ENCODE measurements at regions not wholly inside any gene's neighbourhood (a gene's known extent, or its start where the extent isn't known, plus 50 kb on each side); places are given as distances from the start of the nearest gene placed in this dataset.

DNA sequence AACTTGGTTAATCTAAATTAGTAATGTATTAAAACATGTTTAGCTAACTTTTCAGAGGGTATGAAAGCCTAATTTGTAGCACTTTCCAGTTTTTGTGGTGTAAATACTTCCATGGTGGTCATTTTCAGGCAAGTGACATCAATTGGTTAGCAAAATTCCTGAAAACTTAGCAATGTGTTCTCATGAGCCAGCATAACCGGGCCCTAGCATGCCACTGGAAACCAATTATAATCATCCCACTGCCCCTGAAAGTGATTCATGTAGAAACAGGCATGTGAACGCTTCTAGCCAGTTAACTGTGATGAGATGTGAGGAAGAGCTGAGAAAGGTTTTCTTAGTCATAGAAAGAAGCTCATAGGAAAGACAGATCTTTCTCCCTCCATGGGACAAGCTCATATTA, 417.2 kb downstream of the TLR4 start:
- DNase-seq (ENCODE audit: extremely low read depth in 1 of 11, low read depth in 9 of 11, low spot score in 4 of 11) = no peak

- DNase-seq (ENCODE audit: extremely low read depth in 1 of 11, low read depth in 9 of 11, low spot score in 4 of 11) = no peak
Measured at GRCh38 chr9:118128313-118128712, 424.1 kb downstream of the TLR4 start.

- DNase-seq (ENCODE audit: extremely low read depth in 1 of 11, low read depth in 9 of 11, low spot score in 4 of 11) = no peak
Measured at GRCh38 chr9:118129541-118129940, 425.3 kb downstream of the TLR4 start.

GRCh38 chr9:118148990-118149389, 444.8 kb downstream of the TLR4 start:
- no peak for DNase-seq (ENCODE audit: extremely low read depth in 1 of 11, low read depth in 9 of 11, low spot score in 4 of 11)

DNA sequence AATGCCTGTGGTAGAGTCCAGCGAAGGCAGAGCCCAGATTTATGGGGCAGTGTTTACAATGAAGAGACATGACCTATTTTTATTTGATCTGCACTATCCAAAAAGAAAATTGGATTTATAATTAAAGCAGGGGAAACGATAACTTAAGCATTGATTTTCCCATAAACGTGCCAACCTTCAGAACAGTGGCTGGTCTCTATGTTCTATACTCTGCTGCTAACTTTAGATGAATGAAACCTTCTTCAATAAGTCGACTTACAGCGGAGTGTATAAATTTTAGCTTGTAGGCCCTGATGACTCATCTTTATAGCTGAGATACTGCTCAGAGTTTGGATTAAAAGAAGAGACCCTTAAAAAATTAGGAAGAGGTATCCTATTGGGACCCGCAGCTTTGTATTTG, 452.6 kb downstream of the TLR4 start:
- DNase-seq (ENCODE audit: extremely low read depth in 1 of 11, low read depth in 9 of 11, low spot score in 4 of 11) = no peak

GRCh38 chr9:118162716-118163115, 458.5 kb downstream of the TLR4 start:
- DNase-seq (ENCODE audit: extremely low read depth in 1 of 11, low read depth in 9 of 11, low spot score in 4 of 11) = peak in 6 of 11 donors; percentile 3 to 23 (median 12)

- no peak for DNase-seq (ENCODE audit: extremely low read depth in 1 of 11, low read depth in 9 of 11, low spot score in 4 of 11)
Measured at GRCh38 chr9:118163751-118164150, 459.5 kb downstream of the TLR4 start.

DNA sequence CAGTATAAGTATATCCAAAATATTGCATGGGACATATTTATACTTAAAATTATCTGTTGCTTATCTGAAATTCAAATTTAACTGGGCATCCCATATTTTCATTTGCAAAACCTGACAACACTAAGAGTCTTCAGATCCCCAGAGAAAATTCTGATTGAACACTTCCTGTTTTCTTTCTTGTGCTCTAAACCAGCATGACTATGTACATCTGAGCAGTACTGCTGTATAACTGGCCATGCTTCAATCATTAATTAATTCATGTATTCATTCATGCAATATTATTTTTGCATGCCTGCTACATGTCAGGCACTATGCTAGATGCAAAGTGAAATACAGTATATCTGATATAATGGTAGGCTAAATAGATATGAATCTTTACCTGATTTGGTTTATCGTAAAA, 461.2 kb downstream of the TLR4 start:
- no peak for DNase-seq (ENCODE audit: extremely low read depth in 1 of 11, low read depth in 9 of 11, low spot score in 4 of 11)

DNA sequence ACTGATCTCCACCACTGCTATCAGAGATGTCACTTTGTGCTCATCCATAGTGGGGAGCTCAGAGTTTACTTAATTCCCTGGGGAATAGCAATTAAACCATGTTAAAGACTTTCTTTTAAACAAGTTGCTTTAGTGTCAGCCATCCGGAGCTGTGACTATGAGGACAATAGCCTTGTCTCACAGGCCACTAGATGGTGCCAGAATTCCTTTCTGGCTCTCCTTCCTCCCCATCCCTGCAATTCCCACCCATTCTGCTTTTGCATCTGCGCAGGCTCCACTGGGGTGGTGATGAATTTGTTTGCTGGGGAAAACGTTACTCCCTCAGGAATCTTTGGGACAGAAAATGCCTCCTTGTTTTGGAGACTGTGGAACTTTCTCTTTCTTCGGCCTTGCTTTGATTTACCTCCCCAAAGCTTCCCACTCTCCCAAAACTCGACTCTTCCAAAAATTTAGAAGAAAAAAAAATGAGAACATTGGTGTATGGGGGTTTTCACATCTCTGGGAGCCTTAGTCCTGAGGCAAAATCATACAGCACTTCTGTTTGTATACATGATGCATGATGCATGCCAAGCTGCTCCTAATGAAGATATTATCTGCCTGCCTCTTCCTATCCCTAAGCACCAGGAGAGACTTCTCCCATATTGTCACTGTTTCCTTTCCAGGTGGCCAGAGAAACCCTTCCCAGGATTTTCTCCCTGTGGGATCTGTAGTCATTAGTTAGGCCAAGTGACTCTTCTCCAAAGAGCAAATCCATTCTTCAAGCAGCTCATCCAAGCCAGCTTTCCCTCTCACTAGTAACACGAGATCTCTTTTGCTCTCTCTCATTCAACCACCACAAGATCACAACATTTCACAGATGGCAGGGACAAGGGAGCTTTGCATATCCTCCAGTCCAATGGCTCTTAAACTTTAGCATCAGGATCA, 466.1 kb downstream of the TLR4 start:
- DNase-seq (ENCODE audit: extremely low read depth in 1 of 11, low read depth in 9 of 11, low spot score in 4 of 11) = peak in 9 of 11 donors; percentile 10 to 54 (median 25)

DNA sequence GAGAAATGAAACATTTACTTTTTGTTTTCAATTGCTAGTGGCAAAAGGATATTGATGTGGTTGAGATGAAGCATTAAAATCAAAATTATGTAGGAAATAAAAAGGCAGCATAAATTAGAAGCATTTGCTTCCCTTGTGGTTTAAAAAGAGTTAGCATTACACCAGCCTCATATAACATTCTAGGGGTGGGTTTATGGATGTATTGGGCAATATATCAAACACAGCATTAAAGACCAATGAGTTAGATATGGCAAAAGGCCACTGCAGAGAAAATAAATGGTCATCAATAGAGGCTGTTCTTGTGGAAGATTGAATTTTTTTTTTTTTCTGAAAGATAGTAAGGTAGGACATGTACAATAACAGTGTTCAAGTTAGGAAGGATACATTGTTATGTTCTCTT, 473.0 kb downstream of the TLR4 start:
- no peak for DNase-seq (ENCODE audit: extremely low read depth in 1 of 11, low read depth in 9 of 11, low spot score in 4 of 11)

- no peak for DNase-seq (ENCODE audit: extremely low read depth in 1 of 11, low read depth in 9 of 11, low spot score in 4 of 11)
Measured at GRCh38 chr9:118183576-118183975, 479.4 kb downstream of the TLR4 start.

GRCh38 chr9:118187408-118187807, 483.2 kb downstream of the TLR4 start:
- DNase-seq (ENCODE audit: extremely low read depth in 1 of 11, low read depth in 9 of 11, low spot score in 4 of 11) = no peak

- no peak for DNase-seq (ENCODE audit: extremely low read depth in 1 of 11, low read depth in 9 of 11, low spot score in 4 of 11)
Measured at GRCh38 chr9:118189615-118190014, 485.4 kb downstream of the TLR4 start.

GRCh38 chr9:118192807-118193206, 488.6 kb downstream of the TLR4 start:
- no peak for DNase-seq (ENCODE audit: extremely low read depth in 1 of 11, low read depth in 9 of 11, low spot score in 4 of 11)

GRCh38 chr9:118209343-118209742, 505.1 kb downstream of the TLR4 start:
- no peak for DNase-seq (ENCODE audit: extremely low read depth in 1 of 11, low read depth in 9 of 11, low spot score in 4 of 11)

DNA sequence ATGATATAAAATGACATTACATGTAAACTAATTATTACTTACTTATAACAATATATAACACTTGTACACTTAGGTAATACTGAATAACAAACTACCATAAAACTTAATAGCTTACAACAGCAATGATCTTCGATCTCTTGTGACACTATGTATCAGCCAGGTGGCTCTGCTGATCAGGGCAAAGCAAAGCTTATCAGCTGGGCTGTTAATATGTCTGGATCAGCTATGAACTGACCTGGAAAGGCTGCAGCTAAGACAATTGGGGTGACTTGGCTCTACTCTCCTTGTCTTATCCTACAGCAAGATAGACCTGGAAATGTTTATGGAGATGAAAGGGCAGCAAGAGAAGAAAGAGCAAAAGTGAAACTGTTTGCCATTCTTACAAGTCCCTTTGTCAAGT, 511.3 kb downstream of the TLR4 start:
- no peak for DNase-seq (ENCODE audit: extremely low read depth in 1 of 11, low read depth in 9 of 11, low spot score in 4 of 11)

GRCh38 chr9:118222375-118222774, 518.2 kb downstream of the TLR4 start:
- DNase-seq (ENCODE audit: extremely low read depth in 1 of 11, low read depth in 9 of 11, low spot score in 4 of 11) = peak in 5 of 11 donors; percentile 4 to 25 (median 23)

DNA sequence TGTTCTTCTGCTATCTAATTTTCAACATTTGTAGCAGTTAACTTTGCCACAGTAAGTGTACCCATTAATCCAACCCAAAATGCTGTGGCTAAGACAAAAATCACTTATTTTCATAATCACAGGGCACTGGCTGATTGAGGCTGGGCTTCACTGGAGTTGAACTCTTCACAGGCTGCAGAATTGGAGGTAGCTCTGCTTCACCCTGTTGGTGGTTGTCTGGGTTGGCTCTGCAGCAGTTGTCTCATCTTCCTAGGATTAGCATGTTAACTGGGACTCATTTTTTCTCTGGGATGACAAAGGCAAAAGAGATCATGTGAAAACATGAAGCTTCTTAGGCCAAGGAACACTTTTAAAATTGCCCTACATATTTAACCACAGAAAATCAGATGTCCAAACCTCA, 518.9 kb downstream of the TLR4 start:
- no peak for DNase-seq (ENCODE audit: extremely low read depth in 1 of 11, low read depth in 9 of 11, low spot score in 4 of 11)

DNA sequence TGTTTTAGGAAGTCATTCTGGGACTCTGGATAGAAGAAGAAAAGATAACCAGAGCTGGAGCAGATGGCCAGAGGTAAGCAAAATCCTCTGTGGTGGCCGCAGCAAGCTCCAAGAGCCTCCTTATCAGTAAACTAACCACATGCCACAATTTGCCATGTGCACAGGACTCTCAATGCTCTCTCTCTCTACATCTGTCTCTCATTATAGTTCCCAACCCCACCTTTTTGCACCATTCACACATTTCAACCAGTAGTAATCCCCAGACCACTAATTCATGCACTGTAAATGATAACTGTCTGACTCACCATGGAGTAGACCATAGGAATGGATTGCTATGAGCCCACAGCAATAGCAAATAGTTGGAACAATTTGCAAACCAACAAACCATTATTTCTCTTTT, 526.1 kb downstream of the TLR4 start:
- DNase-seq (ENCODE audit: extremely low read depth in 1 of 11, low read depth in 9 of 11, low spot score in 4 of 11) = no peak

- no peak for DNase-seq (ENCODE audit: extremely low read depth in 1 of 11, low read depth in 9 of 11, low spot score in 4 of 11)
Measured at GRCh38 chr9:118236625-118237024, 532.4 kb downstream of the TLR4 start.

GRCh38 chr9:118238139-118238538, 533.9 kb downstream of the TLR4 start:
- DNase-seq (ENCODE audit: extremely low read depth in 1 of 11, low read depth in 9 of 11, low spot score in 4 of 11) = no peak

Data from renal cortex interstitium (tissue), 11 donors.